NT2/D1 (cell line): ENCODE measurements at regions not wholly inside any gene's neighbourhood (a gene's known extent, or its start where the extent isn't known, plus 50 kb on each side); places are given as distances from the start of the nearest gene placed in this dataset.

Source experiments
- SUZ12 ChIP-seq: IDR thresholded peaks from 2 replicates; pipeline ENCODE4 v1.6.1; 2011; ENCODE audit not compliant: insufficient read length, insufficient read depth; ENCODE audit errors: extremely low read depth
- YY1 ChIP-seq: IDR thresholded peaks from 2 replicates; pipeline ENCODE4 v1.6.1; 2011; ENCODE audit not compliant: insufficient read length, insufficient read depth
- ZNF274 ChIP-seq: IDR thresholded peaks from 2 replicates; pipeline ENCODE4 v1.6.1; 2011; ENCODE audit warnings: mild to moderate bottlenecking, low read depth, low read length

DNA sequence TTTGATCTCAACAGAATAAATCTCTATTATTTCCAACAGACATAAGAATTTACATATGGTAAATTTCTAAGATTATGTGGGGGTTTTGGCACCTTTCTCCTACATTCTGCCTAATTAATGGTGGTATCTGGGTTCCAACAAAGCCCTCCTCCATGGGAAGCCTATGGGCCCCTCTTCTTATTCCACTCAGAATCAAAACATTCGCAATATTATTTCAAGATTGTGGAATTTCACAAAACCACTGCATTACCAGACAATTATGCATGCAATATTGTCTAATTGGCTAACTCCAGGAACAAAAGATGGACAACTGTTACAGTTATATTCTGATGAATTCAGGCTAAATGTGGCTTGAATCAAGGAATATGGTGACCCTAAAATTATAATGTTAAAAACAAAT lies 434.0 kb downstream of the NFIB start:
- TF ChIP-seq YY1 (no peak), SUZ12 (no peak), ZNF274 (no peak)
